Right ventricle myocardium inferior (tissue), 1 donor: ENCODE measurements at regions not wholly inside any gene's neighbourhood (a gene's known extent, or its start where the extent isn't known, plus 50 kb on each side); places are given as distances from the start of the nearest gene placed in this dataset.
"Not testable (repeated sequence)": the region's sequence is repeated elsewhere in the genome, so short reads cannot be mapped to it uniquely, and the experiment has no call there.

Experiments used
- ATAC-seq: fragments of 200-7000 bp; cut with Tn5 transposase; one replicate; pipeline ENCODE4 v1.9.1; 2020; ENCODE audit warnings: mild to moderate bottlenecking, moderate library complexity
- DNase-seq: peaks from one replicate; pipeline ENCODE4 v3.0.0; 2021; ENCODE audit errors: missing footprints
- intact Hi-C: fragments of 100-400 bp; cut with DNase I; formaldehyde crosslinking; loops from one replicate; pipeline ENCODE4 v1.11.0; 2022
- donor health status: DM: no; HTN: yes; CAD: no; lungs with severe emphysema.

- ATAC-seq, DNase-seq, intact Hi-C loops: not testable (repeated sequence)
Observed at GRCh38 chr16:16550824-16551223, 171.9 kb downstream of the NPIPA7 start.

GRCh38 chr16:16552819-16553340, 173.9 kb downstream of the NPIPA7 start:
- ATAC-seq, DNase-seq, intact Hi-C loops: not testable (repeated sequence)

GRCh38 chr16:16559179-16559740, 180.3 kb downstream of the NPIPA7 start:
- ATAC-seq, intact Hi-C loops, DNase-seq: not testable (repeated sequence)

- intact Hi-C loops, ATAC-seq, DNase-seq: not testable (repeated sequence)
Observed at GRCh38 chr16:16561532-16561931, 182.6 kb downstream of the NPIPA7 start.

GRCh38 chr16:16563962-16564361, 185.0 kb downstream of the NPIPA7 start:
- ATAC-seq, intact Hi-C loops, DNase-seq: not testable (repeated sequence)

- intact Hi-C loops, DNase-seq, ATAC-seq: not testable (repeated sequence)
Observed at GRCh38 chr16:16565326-16565725, 186.4 kb downstream of the NPIPA7 start.

- ATAC-seq, intact Hi-C loops, DNase-seq: not testable (repeated sequence)
Observed at GRCh38 chr16:16570055-16570454, 191.1 kb downstream of the NPIPA7 start.

GRCh38 chr16:16570874-16571273, 191.9 kb downstream of the NPIPA7 start:
- intact Hi-C loops, DNase-seq, ATAC-seq: not testable (repeated sequence)

- DNase-seq, ATAC-seq, intact Hi-C loops: not testable (repeated sequence)
Observed at GRCh38 chr16:16572130-16572774, 193.3 kb downstream of the NPIPA7 start.

- intact Hi-C loops, DNase-seq, ATAC-seq: not testable (repeated sequence)
Observed at GRCh38 chr16:16577062-16577461, 198.1 kb downstream of the NPIPA7 start.

- intact Hi-C loops: no loop called here
- ATAC-seq (no peak), DNase-seq (no peak)
Observed at GRCh38 chr16:16578701-16579100, 199.8 kb downstream of the NPIPA7 start.

- DNase-seq, ATAC-seq, intact Hi-C loops: not testable (repeated sequence)
Observed at GRCh38 chr16:16582916-16583315, 204.0 kb downstream of the NPIPA7 start.

GRCh38 chr16:16586073-16586651, 207.2 kb downstream of the NPIPA7 start:
- DNase-seq, intact Hi-C loops, ATAC-seq: not testable (repeated sequence)

GRCh38 chr16:16586969-16587368, 208.0 kb downstream of the NPIPA7 start:
- DNase-seq, intact Hi-C loops, ATAC-seq: not testable (repeated sequence)

GRCh38 chr16:16588436-16588835, 209.5 kb downstream of the NPIPA7 start:
- intact Hi-C loops, DNase-seq, ATAC-seq: not testable (repeated sequence)

- intact Hi-C loops, ATAC-seq: not testable (repeated sequence)
Observed at GRCh38 chr16:16590654-16591318, 211.8 kb downstream of the NPIPA7 start.

GRCh38 chr16:16593156-16593863, 214.4 kb downstream of the NPIPA7 start:
- peak; percentile 73 for ATAC-seq
- DNase-seq, intact Hi-C loops: not testable (repeated sequence)

More at GRCh38 chr16:16590654-16591318, 211.8 kb downstream of the NPIPA7 start:
- DNase-seq: not testable (repeated sequence)

GRCh38 chr16:16595029-16595718, 216.2 kb downstream of the NPIPA7 start:
- intact Hi-C loops, DNase-seq, ATAC-seq: not testable (repeated sequence)
